Caco-2 (cell line): ENCODE measurements at regions not wholly inside any gene's neighbourhood (a gene's known extent, or its start where the extent isn't known, plus 50 kb on each side); places are given as distances from the start of the nearest gene placed in this dataset.

Experiments used
- BruUV-seq: library from RNA; stranded (reverse); fragments of 400-500 nt; replicated peaks from 2 replicates; lab custom pipeline; 2021; lab: Mats Ljungman, UMichigan
- CTCF ChIA-PET: fragments of 300-600 bp; sonication (Branson Sonifier 250); formaldehyde crosslinking; loops from one replicate; lab custom pipeline; 2022; ENCODE audit warnings: antibody characterized with exemption; lab: Charles Lee
- POLR2A ChIA-PET: fragments of 300-600 bp; sonication (Branson Sonifier 250); formaldehyde crosslinking; loops from one replicate; lab custom pipeline; 2022; ENCODE audit warnings: antibody characterized with exemption; lab: Charles Lee
- DNase-seq, 2 experiments: peaks; one replicate each; pipeline versions ENCODE4 v3.0.0 to v3.0.0-alpha.2; 2020 to 2022
- H3K27me3 ChIP-seq: replicated peaks from 2 replicates; pipeline ENCODE4 v1.6.0; 2011; ENCODE audit warnings: low read length; ENCODE audit not compliant: control insufficient read depth, insufficient read depth
- H3K36me3 ChIP-seq: 2 replicates; pipeline ENCODE4 v1.5.1; 2011; ENCODE audit warnings: low read length; ENCODE audit not compliant: control insufficient read depth, insufficient read depth
- H3K4me1 ChIP-seq: fragments of 250-450 bp; sonication (Bioruptor Pico); 2 replicates; pipeline ENCODE4 v1.5.1; 2020; ENCODE audit warnings: mild to moderate bottlenecking
- H3K4me3 ChIP-seq: 2 replicates; pipeline ENCODE4 v1.5.1; 2011; ENCODE audit warnings: low read depth, mild to moderate bottlenecking, control low read depth, low read length
- H3K9me3 ChIP-seq: fragments of 250-450 bp; sonication (Bioruptor Pico); 2 replicates; pipeline ENCODE4 v1.5.1; 2020; ENCODE audit warnings: mild to moderate bottlenecking, moderate library complexity
- H3K27ac Mint-ChIP-seq: one replicate; pipeline ENCODE4 v1.8.0; 2022; ENCODE audit warnings: mixed read lengths; ENCODE audit not compliant: unreplicated experiment
- H3K27me3 Mint-ChIP-seq: one replicate; pipeline ENCODE4 v1.8.0; 2022; ENCODE audit warnings: mixed read lengths; ENCODE audit not compliant: insufficient read depth, unreplicated experiment
- H3K36me3 Mint-ChIP-seq: one replicate; pipeline ENCODE4 v1.8.0; 2022; ENCODE audit warnings: mild to moderate bottlenecking, mixed read lengths; ENCODE audit not compliant: insufficient read depth, unreplicated experiment
- H3K4me1 Mint-ChIP-seq: one replicate; pipeline ENCODE4 v1.8.0; 2022; ENCODE audit warnings: low read depth, mixed read lengths; ENCODE audit not compliant: unreplicated experiment
- H3K4me3 Mint-ChIP-seq: one replicate; pipeline ENCODE4 v1.8.0; 2022; ENCODE audit warnings: mild to moderate bottlenecking, moderate library complexity, mixed read lengths; ENCODE audit not compliant: unreplicated experiment
- H3K9me3 Mint-ChIP-seq: one replicate; pipeline ENCODE4 v1.8.0; 2022; ENCODE audit warnings: mixed read lengths; ENCODE audit not compliant: unreplicated experiment
- CTCF ChIP-seq, 2 experiments: fragments of 200-600 bp in 1 of 2; IDR thresholded peaks; 1 replicate in 1 of 2; 2 replicates in 1 of 2; pipeline versions ENCODE4 v1.5.1 to v1.8.0; 2011 to 2022; ENCODE audit warnings: antibody characterized with exemption in 1 of 2, control low read depth in 1 of 2, inconsistent platforms in 1 of 2, low read depth in 1 of 2, low read length in 1 of 2, mild to moderate bottlenecking in 1 of 2, moderate library complexity in 1 of 2; ENCODE audit not compliant: insufficient read depth in 1 of 2, severe bottlenecking in 1 of 2, unreplicated experiment in 1 of 2
- intact Hi-C: fragments of 100-400 bp; cut with micrococcal nuclease; formaldehyde crosslinking; loops from one replicate; pipeline ENCODE4 v1.10.0; 2022; ENCODE audit not compliant: unreplicated experiment

- no peak overlapping the region for H3K4me3 Mint-ChIP-seq
- H3K4me3 ChIP-seq: no peak overlapping the region
- intact Hi-C loops: no loop called here
- H3K36me3 Mint-ChIP-seq: no peaks in the 10 kb centered on the region
- no peaks in the 10 kb centered on the region for H3K4me1 Mint-ChIP-seq
- no peak for TF ChIP-seq CTCF (IDR thresholded peaks at IDR 0.05; ENCODE audit: insufficient read depth in 1 of 2, low read depth in 1 of 2, low read length in 1 of 2, severe bottlenecking in 1 of 2, unreplicated experiment in 1 of 2)
- no peaks in the 10 kb centered on the region for H3K27me3 Mint-ChIP-seq
- H3K9me3 ChIP-seq: no peaks in the 10 kb centered on the region; the same call in 1 of the 2 replicates
- no peak for DNase-seq
- no TSS peak for BruUV-seq
- no peaks in the 10 kb centered on the region for H3K36me3 ChIP-seq
- H3K27ac Mint-ChIP-seq: no peak overlapping the region
- H3K9me3 Mint-ChIP-seq: peaks cover 28% of the 10 kb centered on the region
- no peaks in the 10 kb centered on the region for H3K4me1 ChIP-seq
- H3K27me3 ChIP-seq: no peaks in the 10 kb centered on the region
- POLR2A ChIA-PET: no interaction called here
- CTCF ChIA-PET: no interaction called here
Measured at GRCh38 chr7:63042730-63043511, 955.7 kb upstream of the ZNF722 start.

- H3K4me1 Mint-ChIP-seq: no peaks in the 10 kb centered on the region
- Histone ChIP-seq H3K36me3 (no peaks in the 10 kb centered on the region), H3K4me3 (no peak overlapping the region), H3K4me1 (no peaks in the 10 kb centered on the region), H3K9me3 (no peaks in the 10 kb centered on the region; the same call in 1 of the 2 replicates), H3K27me3 (no peaks in the 10 kb centered on the region)
- no peak overlapping the region for H3K27ac Mint-ChIP-seq
- TF ChIP-seq CTCF (IDR thresholded peaks at IDR 0.05; ENCODE audit: insufficient read depth in 1 of 2, low read depth in 1 of 2, low read length in 1 of 2, severe bottlenecking in 1 of 2, unreplicated experiment in 1 of 2): no peak
- no peaks in the 10 kb centered on the region for H3K27me3 Mint-ChIP-seq
- DNase-seq: no peak
- no peak overlapping the region for H3K4me3 Mint-ChIP-seq
- POLR2A ChIA-PET: no interaction called here
- intact Hi-C loops: no loop called here
- BruUV-seq: no TSS peak
- peaks cover 28% of the 10 kb centered on the region for H3K9me3 Mint-ChIP-seq
- CTCF ChIA-PET: no interaction called here
- H3K36me3 Mint-ChIP-seq: no peaks in the 10 kb centered on the region
Measured at GRCh38 chr7:63043657-63044543, 954.7 kb upstream of the ZNF722 start.

GRCh38 chr7:63044721-63045120 is 953.9 kb upstream of the ZNF722 start:
- Mint-ChIP-seq H3K27ac (no peak overlapping the region), H3K4me1 (no peaks in the 10 kb centered on the region), H3K9me3 (peaks cover 24% of the 10 kb centered on the region), H3K36me3 (no peaks in the 10 kb centered on the region), H3K4me3 (no peak overlapping the region), H3K27me3 (no peaks in the 10 kb centered on the region)
- Histone ChIP-seq H3K36me3 (no peaks in the 10 kb centered on the region), H3K9me3 (no peaks in the 10 kb centered on the region; the same call in 1 of the 2 replicates), H3K4me3 (no peak overlapping the region), H3K27me3 (no peaks in the 10 kb centered on the region), H3K4me1 (no peaks in the 10 kb centered on the region)
- CTCF ChIA-PET: no interaction called here
- BruUV-seq: no TSS peak
- POLR2A ChIA-PET: no interaction called here
- no peak for TF ChIP-seq CTCF (IDR thresholded peaks at IDR 0.05; ENCODE audit: insufficient read depth in 1 of 2, low read depth in 1 of 2, low read length in 1 of 2, severe bottlenecking in 1 of 2, unreplicated experiment in 1 of 2)
- intact Hi-C loops: no loop called here
- no peak for DNase-seq
